ENCODE measurements at regions not wholly inside any gene's neighbourhood (a gene's known extent, or its start where the extent isn't known, plus 50 kb on each side); places are given as distances from the start of the nearest gene placed in this dataset.

GRCh38 chr15:36334059-36334458 lies 245.4 kb upstream of the CDIN1 start:
- TF ChIP-seq CTCF (IDR thresholded peaks at IDR 0.05) (no peak), POLR2A (IDR thresholded peaks at IDR 0.05) (no peak), POLR2AphosphoS5 (IDR thresholded peaks at IDR 0.05) (no peak), EP300 (IDR thresholded peaks at IDR 0.05) (no peak)
